Testis (tissue), 2 donors: ENCODE measurements at regions not wholly inside any gene's neighbourhood (a gene's known extent, or its start where the extent isn't known, plus 50 kb on each side); places are given as distances from the start of the nearest gene placed in this dataset.

Experiments
- DNase-seq: peaks from one replicate; pipeline ENCODE4 v3.0.0-alpha.2; 2019
- H3K27ac ChIP-seq, 2 donors: fragments of 200-600 bp; sonication (generic); one replicate each; pipeline ENCODE4 v1.5.1; 2019
- H3K27me3 ChIP-seq: fragments of 200-600 bp; sonication (generic); one replicate; pipeline ENCODE4 v1.5.1; 2019
- H3K36me3 ChIP-seq: fragments of 200-600 bp; sonication (generic); one replicate; pipeline ENCODE4 v1.5.1; 2017; ENCODE audit warnings: low read depth; ENCODE audit errors: missing control alignments
- H3K4me1 ChIP-seq: fragments of 200-600 bp; sonication (generic); one replicate; pipeline ENCODE4 v1.5.1; 2019
- H3K4me3 ChIP-seq, 2 donors: fragments of 200-600 bp; sonication (generic); one replicate each; pipeline ENCODE4 v1.5.1; 2017 to 2019
- H3K9me3 ChIP-seq: fragments of 200-600 bp; sonication (generic); one replicate; pipeline ENCODE4 v1.5.1; 2017
- CTCF ChIP-seq, 3 experiments: fragments of 450-650 bp in 2 of 3; fragments of 200-600 bp in 1 of 3; sonication (generic) in 1 of 3; IDR thresholded peaks; one replicate each; pipeline ENCODE4 v1.5.1; 2016 to 2019; ENCODE audit warnings: antibody characterized with exemption in 3 of 3, mild to moderate bottlenecking in 2 of 3, moderate library complexity in 1 of 3
- POLR2A ChIP-seq: fragments of 450-650 bp; IDR thresholded peaks from one replicate; pipeline ENCODE4 v1.6.1; 2017; ENCODE audit warnings: antibody characterized with exemption, mild to moderate bottlenecking, moderate library complexity
- WGBS, 2 donors: methylation state at CpG; one replicate each; pipeline ENCODE4 v1.1.5; 2018; 5-methylcytosine and 5-hydroxymethylcytosine counted together
- intact Hi-C: fragments of 100-400 bp; cut with DNase I; formaldehyde crosslinking; loops from one replicate; pipeline ENCODE4 v1.15.1; 2023; ENCODE audit warnings: low total_unique reads

- 87 to 93% methylated on average over 3 of the region's 3 CpGs for WGBS, 2 donors
Observed at GRCh38 chr18:67677489-67677888, 161.0 kb upstream of the DSEL start.

GRCh38 chr18:67672716-67673115 lies 156.2 kb upstream of the DSEL start:
- Histone ChIP-seq H3K4me3 (no peak overlapping the region), H3K4me1 (no peaks in the 10 kb centered on the region), H3K9me3 (no peaks in the 10 kb centered on the region), H3K27me3 (no peaks in the 10 kb centered on the region), H3K27ac (no peak overlapping the region), H3K36me3 (no peaks in the 10 kb centered on the region)
- 69 to 77% methylated on average over 5 of the region's 5 CpGs for WGBS, 2 donors
- no peak for TF ChIP-seq CTCF (IDR thresholded peaks at IDR 0.05)
- TF ChIP-seq POLR2A = no peak
- intact Hi-C loops = no loop called here
- no peak for DNase-seq

More at GRCh38 chr18:67677489-67677888, 161.0 kb upstream of the DSEL start:
- TF ChIP-seq CTCF (IDR thresholded peaks at IDR 0.05) (no peak), POLR2A (no peak)
- DNase-seq = no peak
- Histone ChIP-seq H3K27me3 (no peaks in the 10 kb centered on the region), H3K4me3 (no peak overlapping the region), H3K4me1 (no peaks in the 10 kb centered on the region), H3K36me3 (no peaks in the 10 kb centered on the region), H3K9me3 (no peaks in the 10 kb centered on the region), H3K27ac (no peak overlapping the region)
- intact Hi-C loops = no loop called here

GRCh38 chr18:67672155-67672554 lies 155.6 kb upstream of the DSEL start:
- H3K4me1 ChIP-seq = no peaks in the 10 kb centered on the region
- intact Hi-C loops = no loop called here
- H3K36me3 ChIP-seq = no peaks in the 10 kb centered on the region
- no peaks in the 10 kb centered on the region for H3K9me3 ChIP-seq
- H3K27me3 ChIP-seq = no peaks in the 10 kb centered on the region
- TF ChIP-seq POLR2A (no peak), CTCF (IDR thresholded peaks at IDR 0.05) (no peak)
- WGBS, 2 donors = 79 to 86% methylated on average over 2 of the region's 2 CpGs
- DNase-seq = no peak
- H3K27ac ChIP-seq = no peak overlapping the region
- H3K4me3 ChIP-seq = no peak overlapping the region

GRCh38 chr18:67670024-67670543 lies 153.6 kb upstream of the DSEL start:
- 88 to 94% methylated on average over 2 of the region's 2 CpGs for WGBS, 2 donors
- TF ChIP-seq POLR2A (no peak), CTCF (IDR thresholded peaks at IDR 0.05) (no peak)
- Histone ChIP-seq H3K4me1 (no peaks in the 10 kb centered on the region), H3K27ac (no peak overlapping the region), H3K9me3 (no peaks in the 10 kb centered on the region), H3K4me3 (no peak overlapping the region), H3K27me3 (no peaks in the 10 kb centered on the region), H3K36me3 (no peaks in the 10 kb centered on the region)
- intact Hi-C loops = no loop called here
- no peak for DNase-seq

- no peaks in the 10 kb centered on the region for H3K27me3 ChIP-seq
- no peaks in the 10 kb centered on the region for H3K4me1 ChIP-seq
- H3K9me3 ChIP-seq = no peaks in the 10 kb centered on the region
- no peak for DNase-seq
- WGBS, 2 donors = 62 to 66% methylated on average over 4 of the region's 4 CpGs
- no peak overlapping the region for H3K4me3 ChIP-seq
- H3K27ac ChIP-seq = no peak overlapping the region
- H3K36me3 ChIP-seq = no peaks in the 10 kb centered on the region
- TF ChIP-seq CTCF (IDR thresholded peaks at IDR 0.05) = no peak
- TF ChIP-seq POLR2A = no peak
- intact Hi-C loops = no loop called here
Observed at GRCh38 chr18:67665266-67665665, 148.7 kb upstream of the DSEL start.
